AG04450 (cell line): ENCODE measurements at regions not wholly inside any gene's neighbourhood (a gene's known extent, or its start where the extent isn't known, plus 50 kb on each side); places are given as distances from the start of the nearest gene placed in this dataset.

Experiments
- CTCF ChIA-PET: fragments of 300-600, 350-600 bp; formaldehyde crosslinking; extraction: SDS; loops from one replicate; lab custom pipeline; 2022; ENCODE audit warnings: antibody characterized with exemption, inconsistent platforms; lab: Charles Lee
- POLR2A ChIA-PET: fragments of 350-600 bp; formaldehyde crosslinking; extraction: SDS; loops from one replicate; lab custom pipeline; 2021; ENCODE audit warnings: antibody characterized with exemption, inconsistent platforms; lab: Yijun Ruan, JAX
- DNase-seq: peaks from one replicate; pipeline ENCODE4 v3.0.0-alpha.2; 2011; ENCODE audit warnings: low read depth, low spot score
- H3K27ac ChIP-seq: one replicate; pipeline ENCODE4 v1.5.1; 2012; ENCODE audit warnings: low read depth, low read length, control low read depth
- H3K27me3 ChIP-seq: one replicate; pipeline ENCODE4 v1.6.0; 2012; ENCODE audit warnings: low read length; ENCODE audit not compliant: control insufficient read depth, insufficient read depth
- H3K4me3 ChIP-seq: 2 replicates; pipeline ENCODE4 v1.5.1; 2011; ENCODE audit warnings: mild to moderate bottlenecking, low read depth, low read length, control low read depth
- H3K9me3 ChIP-seq: 2 replicates; pipeline ENCODE4 v1.5.1; 2012; ENCODE audit warnings: low read length; ENCODE audit not compliant: control insufficient read depth, insufficient read depth
- TF ChIP-seq, protein P1 (sequence below): IDR thresholded peaks from 2 replicates; pipeline ENCODE4 v1.5.1; 2011; ENCODE audit warnings: low read depth, low read length, control low read depth, inconsistent platforms

DNA sequence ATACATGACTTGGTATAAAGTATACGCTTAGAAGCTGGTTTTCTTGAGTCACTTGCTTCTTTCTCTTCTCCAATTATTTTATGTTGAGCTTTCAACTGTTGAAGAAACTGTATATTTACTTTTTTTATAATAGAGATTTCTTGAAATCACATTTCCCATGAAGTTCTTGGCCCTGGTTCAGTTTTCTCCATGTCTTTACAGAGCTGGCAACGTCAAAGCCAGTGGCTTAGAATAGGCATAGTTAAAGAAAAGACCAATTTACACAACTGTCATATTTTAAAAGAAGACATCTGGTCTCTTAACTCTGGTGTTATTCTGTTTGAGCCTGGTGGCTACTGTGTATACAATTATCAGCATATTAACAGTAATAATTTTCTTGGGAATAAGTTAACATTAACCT lies 1249.3 kb downstream of the CDH12 start:
- Histone ChIP-seq H3K4me3 (no peak overlapping the region), H3K27ac (no peak overlapping the region), H3K9me3 (no peaks in the 10 kb centered on the region), H3K27me3 (no peaks in the 10 kb centered on the region)
- TF ChIP-seq, protein P1, sequence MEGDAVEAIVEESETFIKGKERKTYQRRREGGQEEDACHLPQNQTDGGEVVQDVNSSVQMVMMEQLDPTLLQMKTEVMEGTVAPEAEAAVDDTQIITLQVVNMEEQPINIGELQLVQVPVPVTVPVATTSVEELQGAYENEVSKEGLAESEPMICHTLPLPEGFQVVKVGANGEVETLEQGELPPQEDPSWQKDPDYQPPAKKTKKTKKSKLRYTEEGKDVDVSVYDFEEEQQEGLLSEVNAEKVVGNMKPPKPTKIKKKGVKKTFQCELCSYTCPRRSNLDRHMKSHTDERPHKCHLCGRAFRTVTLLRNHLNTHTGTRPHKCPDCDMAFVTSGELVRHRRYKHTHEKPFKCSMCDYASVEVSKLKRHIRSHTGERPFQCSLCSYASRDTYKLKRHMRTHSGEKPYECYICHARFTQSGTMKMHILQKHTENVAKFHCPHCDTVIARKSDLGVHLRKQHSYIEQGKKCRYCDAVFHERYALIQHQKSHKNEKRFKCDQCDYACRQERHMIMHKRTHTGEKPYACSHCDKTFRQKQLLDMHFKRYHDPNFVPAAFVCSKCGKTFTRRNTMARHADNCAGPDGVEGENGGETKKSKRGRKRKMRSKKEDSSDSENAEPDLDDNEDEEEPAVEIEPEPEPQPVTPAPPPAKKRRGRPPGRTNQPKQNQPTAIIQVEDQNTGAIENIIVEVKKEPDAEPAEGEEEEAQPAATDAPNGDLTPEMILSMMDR: no peak
- DNase-seq: no peak
- ChIA-PET CTCF (no interaction called here), POLR2A (no interaction called here)

DNA sequence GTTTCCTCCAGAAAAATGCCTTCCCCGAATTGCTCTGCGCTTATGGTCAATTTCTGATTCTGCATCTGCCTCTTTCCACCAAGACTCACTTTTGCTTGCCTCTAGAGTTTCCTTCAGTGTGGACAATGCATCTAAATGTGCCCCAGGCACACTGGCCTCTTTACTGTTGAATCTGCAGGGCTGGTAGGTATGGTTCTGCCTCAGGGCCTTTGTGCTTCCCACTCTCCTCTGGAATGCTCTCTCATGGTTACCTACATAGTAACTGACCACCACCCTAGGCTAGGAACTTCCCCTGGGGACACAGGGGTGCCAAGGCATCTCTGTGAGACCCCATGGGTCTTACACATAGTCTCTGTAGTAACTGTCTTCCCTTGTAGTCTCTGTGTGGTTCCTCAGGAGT lies 1258.6 kb downstream of the CDH12 start:
- ChIA-PET CTCF (no interaction called here), POLR2A (no interaction called here)
- H3K9me3 ChIP-seq: no peaks in the 10 kb centered on the region
- no peaks in the 10 kb centered on the region for H3K27me3 ChIP-seq
- H3K4me3 ChIP-seq: no peak overlapping the region
- DNase-seq: no peak
- H3K27ac ChIP-seq: no peak overlapping the region
- TF ChIP-seq, protein P1: no peak

DNA sequence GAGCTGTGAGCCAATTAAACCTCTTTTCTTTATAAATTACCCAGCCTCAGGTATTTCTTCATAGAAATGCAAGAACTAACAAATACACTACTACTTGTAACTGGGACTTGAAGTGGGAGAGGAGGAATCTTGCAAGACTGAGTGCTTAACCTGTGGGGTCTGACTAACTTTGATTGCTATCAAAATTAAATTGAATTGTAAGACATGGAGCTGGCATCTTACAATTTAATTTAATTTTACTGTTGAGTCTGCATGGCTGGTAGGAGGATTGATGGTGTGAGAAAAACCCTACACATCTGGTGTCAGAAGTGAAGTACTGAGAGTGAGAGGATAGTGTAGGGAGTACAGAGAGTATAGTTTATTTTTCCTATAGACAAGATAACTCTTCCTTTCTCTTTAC lies 1259.9 kb downstream of the CDH12 start:
- Histone ChIP-seq H3K27me3 (no peaks in the 10 kb centered on the region), H3K9me3 (no peaks in the 10 kb centered on the region), H3K27ac (no peak overlapping the region), H3K4me3 (no peak overlapping the region)
- no peak for DNase-seq
- ChIA-PET CTCF (no interaction called here), POLR2A (no interaction called here)
- TF ChIP-seq, protein P1: no peak

DNA sequence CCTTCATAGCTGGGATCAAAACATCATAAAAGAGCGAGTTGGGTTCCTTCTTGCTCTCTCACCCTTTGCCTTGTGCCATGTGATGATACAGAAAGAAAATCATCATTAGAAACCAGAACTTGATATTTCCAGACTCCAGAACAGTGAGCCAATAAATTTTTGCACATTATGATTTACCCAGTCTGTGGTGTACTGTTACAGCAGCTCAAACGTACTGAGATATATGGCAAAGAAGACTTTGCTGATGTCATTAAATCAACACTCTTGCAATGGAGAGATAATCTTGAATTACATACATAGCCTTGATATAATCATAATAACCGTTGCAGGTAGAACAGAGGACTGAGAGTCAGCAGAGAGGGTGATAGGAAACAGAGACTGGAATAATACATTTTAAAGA lies 1271.6 kb downstream of the CDH12 start:
- POLR2A ChIA-PET: no interaction called here
- Histone ChIP-seq H3K4me3 (no peak overlapping the region), H3K27me3 (no peaks in the 10 kb centered on the region), H3K27ac (no peak overlapping the region), H3K9me3 (no peaks in the 10 kb centered on the region)
- no peak for DNase-seq
- TF ChIP-seq, protein P1: no peak
- CTCF ChIA-PET: no interaction called here

DNA sequence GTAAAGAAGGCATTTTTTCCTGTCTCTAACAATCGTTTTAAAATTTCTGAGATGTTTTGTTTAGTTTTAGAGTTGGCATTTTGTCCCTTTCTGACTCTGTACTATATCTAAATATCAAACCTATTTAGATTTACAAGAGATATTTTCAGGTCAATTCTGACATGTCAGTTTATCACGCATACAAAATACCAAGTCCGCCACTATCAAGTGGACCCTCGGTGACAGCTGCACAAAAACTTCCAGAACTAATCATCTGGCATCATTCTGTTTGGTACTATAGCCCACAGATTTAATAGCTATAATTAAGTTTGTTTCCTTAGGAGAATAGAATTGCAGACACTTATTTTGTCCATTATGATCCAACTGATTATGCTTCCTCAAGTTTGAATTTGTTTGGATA lies 1278.2 kb downstream of the CDH12 start:
- POLR2A ChIA-PET: no interaction called here
- H3K27ac ChIP-seq: no peak overlapping the region
- no peak overlapping the region for H3K4me3 ChIP-seq
- no peak for DNase-seq
- no peaks in the 10 kb centered on the region for H3K9me3 ChIP-seq
- TF ChIP-seq, protein P1: no peak
- CTCF ChIA-PET: no interaction called here
- no peaks in the 10 kb centered on the region for H3K27me3 ChIP-seq
